ENCODE measurements at regions not wholly inside any gene's neighbourhood (a gene's known extent, or its start where the extent isn't known, plus 50 kb on each side); places are given as distances from the start of the nearest gene placed in this dataset.

GRCh38 chr9:78566948-78567675, 270.2 kb downstream of the PSAT1 start:
- no peak for DNase-seq (ENCODE audit: low read depth, low spot score)
- Mint-ChIP-seq H3K4me3 (no peak overlapping the region), H3K4me1 (no peaks in the 10 kb centered on the region), H3K27ac (ENCODE audit: unreplicated experiment) (no peak overlapping the region), H3K9me3 (no peaks in the 10 kb centered on the region), H3K27me3 (ENCODE audit: low read depth) (no peaks in the 10 kb centered on the region), H3K36me3 (ENCODE audit: low read depth) (no peaks in the 10 kb centered on the region)
- TF ChIP-seq CTCF (conservative IDR thresholded peaks at IDR 0.05) = no peak

GRCh38 chr9:78567693-78568092, 270.8 kb downstream of the PSAT1 start:
- H3K36me3 Mint-ChIP-seq (ENCODE audit: low read depth) = no peaks in the 10 kb centered on the region
- no peak for TF ChIP-seq CTCF (conservative IDR thresholded peaks at IDR 0.05)
- no peaks in the 10 kb centered on the region for H3K9me3 Mint-ChIP-seq
- no peak overlapping the region for H3K4me3 Mint-ChIP-seq
- H3K27ac Mint-ChIP-seq (ENCODE audit: unreplicated experiment) = no peak overlapping the region
- H3K4me1 Mint-ChIP-seq = no peaks in the 10 kb centered on the region
- H3K27me3 Mint-ChIP-seq (ENCODE audit: low read depth) = no peaks in the 10 kb centered on the region
- DNase-seq (ENCODE audit: low read depth, low spot score) = no peak

- H3K4me1 Mint-ChIP-seq = no peaks in the 10 kb centered on the region
- no peak for TF ChIP-seq CTCF (conservative IDR thresholded peaks at IDR 0.05)
- H3K9me3 Mint-ChIP-seq = no peaks in the 10 kb centered on the region
- H3K36me3 Mint-ChIP-seq (ENCODE audit: low read depth) = no peaks in the 10 kb centered on the region
- H3K27me3 Mint-ChIP-seq (ENCODE audit: low read depth) = no peaks in the 10 kb centered on the region
- no peak overlapping the region for H3K4me3 Mint-ChIP-seq
- no peak for DNase-seq (ENCODE audit: low read depth, low spot score)
- no peak overlapping the region for H3K27ac Mint-ChIP-seq (ENCODE audit: unreplicated experiment)
These were observed 271.8 kb downstream of the PSAT1 start for GRCh38 chr9:78568774-78569173.

- no peak overlapping the region for H3K4me3 Mint-ChIP-seq
- TF ChIP-seq CTCF (conservative IDR thresholded peaks at IDR 0.05) = no peak
- peaks cover 19% of the 10 kb centered on the region for H3K4me1 Mint-ChIP-seq
These were observed 275.3 kb downstream of the PSAT1 start for GRCh38 chr9:78572266-78572665.

GRCh38 chr9:78573205-78573604, 276.3 kb downstream of the PSAT1 start:
- no peaks in the 10 kb centered on the region for H3K9me3 Mint-ChIP-seq

More at GRCh38 chr9:78572266-78572665, 275.3 kb downstream of the PSAT1 start:
- H3K9me3 Mint-ChIP-seq = no peaks in the 10 kb centered on the region
- no peaks in the 10 kb centered on the region for H3K27me3 Mint-ChIP-seq (ENCODE audit: low read depth)
- no peak for DNase-seq (ENCODE audit: low read depth, low spot score)
- H3K27ac Mint-ChIP-seq (ENCODE audit: unreplicated experiment) = no peak overlapping the region
- H3K36me3 Mint-ChIP-seq (ENCODE audit: low read depth) = no peaks in the 10 kb centered on the region

More at GRCh38 chr9:78573205-78573604, 276.3 kb downstream of the PSAT1 start:
- peaks cover 22% of the 10 kb centered on the region for H3K4me1 Mint-ChIP-seq
- no peak for DNase-seq (ENCODE audit: low read depth, low spot score)
- no peak for TF ChIP-seq CTCF (conservative IDR thresholded peaks at IDR 0.05)
- H3K4me3 Mint-ChIP-seq = no peak overlapping the region
- no peaks in the 10 kb centered on the region for H3K27me3 Mint-ChIP-seq (ENCODE audit: low read depth)
- no peak overlapping the region for H3K27ac Mint-ChIP-seq (ENCODE audit: unreplicated experiment)
- H3K36me3 Mint-ChIP-seq (ENCODE audit: low read depth) = no peaks in the 10 kb centered on the region

All from neural crest cell (in vitro differentiated cells).